GM12878 (cell line): ENCODE measurements at regions not wholly inside any gene's neighbourhood (a gene's known extent, or its start where the extent isn't known, plus 50 kb on each side); places are given as distances from the start of the nearest gene placed in this dataset.

Experiments used
- ATAC-seq: fragments of 200-7000 bp; cut with Tn5 transposase; 3 replicates; pipeline ENCODE4 v1.9.1; 2020; ENCODE audit warnings: mild to moderate bottlenecking, moderate library complexity
- BruUV-seq: library from RNA; stranded (reverse); fragments of 400-500 nt; replicated peaks from 2 replicates; lab custom pipeline; 2021; lab: Mats Ljungman, UMichigan
- CTCF ChIA-PET: fragments of 300-600 bp; sonication (Branson Sonifier 250); formaldehyde crosslinking; extraction: SDS; loops from one replicate; lab custom pipeline; 2021; ENCODE audit warnings: inconsistent platforms; lab: Yijun Ruan, JAX
- POLR2A ChIA-PET: fragments of 350-600 bp; formaldehyde crosslinking; extraction: SDS; loops from one replicate; lab custom pipeline; 2021; ENCODE audit warnings: inconsistent platforms; lab: Charles Lee
- RAD21 ChIA-PET: fragments of 300-600 bp; sonication (Branson Sonifier 250); formaldehyde crosslinking; loops from one replicate; lab custom pipeline; 2023; ENCODE audit warnings: antibody characterized with exemption; ENCODE audit not compliant: unreplicated experiment; lab: Charles Lee
- SMC1A ChIA-PET: fragments of 300-600 bp; sonication (Branson Sonifier 250); formaldehyde crosslinking; loops from one replicate; lab custom pipeline; 2023; ENCODE audit not compliant: unreplicated experiment, uncharacterized antibody; lab: Charles Lee
- DNase-seq: peaks from one replicate; pipeline ENCODE4 v3.0.0-alpha.2; 2011; ENCODE audit warnings: low read depth, low spot score
- FAIRE-seq: peaks from 3 replicates; lab custom pipeline; 2011; peaks lifted over from hg19 to GRCh38; lab: Jason Lieb, UNC
- H2AFZ ChIP-seq: 2 replicates; pipeline ENCODE4 v1.6.0; 2011; ENCODE audit warnings: low read depth, low read length, control low read depth; ENCODE audit not compliant: control insufficient read depth
- H3K27ac ChIP-seq: 2 replicates; pipeline ENCODE4 v1.5.1; 2011; ENCODE audit warnings: control low read depth; ENCODE audit not compliant: control insufficient read depth, insufficient read depth
- H3K27me3 ChIP-seq, 2 experiments: replicated peaks in 1 of 2; 2 replicates each; pipeline versions ENCODE4 v1.6.0 to v1.6.1; 2011; ENCODE audit warnings: low read length in 1 of 2; ENCODE audit not compliant: control insufficient read depth in 2 of 2, insufficient read depth in 2 of 2
- H3K36me3 ChIP-seq, 2 experiments: 2 replicates each; pipeline ENCODE4 v1.5.1; 2011; ENCODE audit warnings: low read length in 1 of 2; ENCODE audit not compliant: control insufficient read depth in 2 of 2, insufficient read depth in 2 of 2
- H3K4me1 ChIP-seq: 2 replicates; pipeline ENCODE4 v1.6.1; 2011; ENCODE audit warnings: mild to moderate bottlenecking, low read length, moderate library complexity, mixed read lengths; ENCODE audit not compliant: control insufficient read depth, insufficient read depth
- H3K4me2 ChIP-seq: 2 replicates; pipeline ENCODE4 v1.6.0; 2011; ENCODE audit warnings: control low read depth; ENCODE audit not compliant: control insufficient read depth, insufficient read depth
- H3K4me3 ChIP-seq: fragments of 200-600 bp; sonication (generic); 2 replicates; pipeline ENCODE4 v1.5.1; 2016
- H3K79me2 ChIP-seq: 2 replicates; pipeline ENCODE4 v1.6.0; 2011; ENCODE audit warnings: low read length; ENCODE audit not compliant: control insufficient read depth, insufficient read depth
- H3K9ac ChIP-seq: 2 replicates; pipeline ENCODE4 v1.8.0; 2011; ENCODE audit warnings: low read length, control low read depth, mixed read lengths; ENCODE audit not compliant: control insufficient read depth, insufficient read depth
- H3K9me3 ChIP-seq: replicated peaks from 3 replicates; pipeline ENCODE4 v1.5.1; 2011; ENCODE audit warnings: mild to moderate bottlenecking, low read length; ENCODE audit not compliant: control insufficient read depth, insufficient read depth
- H4K20me1 ChIP-seq: 2 replicates; pipeline ENCODE4 v1.6.0; 2011; ENCODE audit not compliant: control insufficient read depth, insufficient read depth
- CEBPB ChIP-seq, 2 experiments: fragments of 150-350 bp in 1 of 2; IDR thresholded peaks; 2 replicates each; pipeline ENCODE4 v1.6.1; 2012 to 2014; ENCODE audit warnings: low read depth in 2 of 2, low read length in 2 of 2, borderline replicate concordance in 1 of 2, inconsistent platforms in 1 of 2
- ELK1 ChIP-seq: IDR thresholded peaks from 2 replicates; pipeline ENCODE4 v1.6.1; 2012; ENCODE audit warnings: low read depth, low read length, improper control_type of control experiment
- FOXM1 ChIP-seq: IDR thresholded peaks from 2 replicates; pipeline ENCODE4 v1.6.1; 2012; ENCODE audit warnings: low read depth, mild to moderate bottlenecking, inconsistent platforms, low read length, moderate library complexity
- NR2C1 ChIP-seq: fragments of 450-650 bp; IDR thresholded peaks from 2 replicates; pipeline ENCODE4 v1.6.1; 2017; ENCODE audit warnings: antibody characterized with exemption, mild to moderate bottlenecking, moderate library complexity
- TBL1XR1 ChIP-seq: IDR thresholded peaks from 2 replicates; pipeline ENCODE4 v1.6.1; 2012; ENCODE audit warnings: low read depth, low read length, improper control_type of control experiment
- WGBS: methylation state at CpG from one replicate; pipeline ENCODE4 v1.1.6; 2016; ENCODE audit warnings: low lambda C conversion rate; ENCODE audit not compliant: insufficient replicate concordance, insufficient coverage; ENCODE audit errors: missing lambda C conversion rate; 5-methylcytosine and 5-hydroxymethylcytosine counted together
- in situ Hi-C: fragments of 300-500 bp; cut with MboI; formaldehyde crosslinking; loops from 9 replicates; pipeline ENCODE4 v1.14.3; 2018; ENCODE audit warnings: mixed read lengths
- intact Hi-C: fragments of 100-400 bp; cut with micrococcal nuclease; formaldehyde crosslinking; loops from one replicate; pipeline ENCODE4 v1.14.2; 2022; ENCODE audit not compliant: unreplicated experiment

- BruUV-seq = no TSS peak
- no peak overlapping the region for H3K4me2 ChIP-seq
- no peaks in the 10 kb centered on the region for H3K36me3 ChIP-seq
- no peaks in the 10 kb centered on the region for H3K4me1 ChIP-seq
- ChIA-PET CTCF (no interaction called here), RAD21 (no interaction called here)
- no peaks in the 10 kb centered on the region for H3K27me3 ChIP-seq
- no peaks in the 10 kb centered on the region for H3K79me2 ChIP-seq
- no peak for DNase-seq
- H4K20me1 ChIP-seq = no peaks in the 10 kb centered on the region
- H3K4me3 ChIP-seq = no peak overlapping the region
- TF ChIP-seq TBL1XR1 = no peak
- no peak for TF ChIP-seq FOXM1
- TF ChIP-seq, all 136 proteins: peak for 0
- H3K9ac ChIP-seq = no peak overlapping the region
- FAIRE-seq (no peak), ATAC-seq (no peak)
- no peaks in the 10 kb centered on the region for H3K9me3 ChIP-seq
- no peak overlapping the region for H2AFZ ChIP-seq
- H3K27ac ChIP-seq = no peak overlapping the region
- POLR2A ChIA-PET = no interaction called here
- intact Hi-C loops (no loop called here), in situ Hi-C loops (no loop called here)
- SMC1A ChIA-PET = no interaction called here
- 50% methylated on average over 2 of the region's 2 CpGs for WGBS
These were observed 324.7 kb downstream of the CXCL12 start for GRCh38 chr10:44060221-44060620.

- in situ Hi-C loops (no loop called here), intact Hi-C loops (no loop called here)
- Histone ChIP-seq H3K79me2 (no peaks in the 10 kb centered on the region), H3K4me1 (no peaks in the 10 kb centered on the region), H4K20me1 (no peaks in the 10 kb centered on the region), H2AFZ (no peak overlapping the region), H3K4me3 (no peak overlapping the region), H3K36me3 (no peaks in the 10 kb centered on the region), H3K9ac (no peak overlapping the region), H3K27me3 (no peaks in the 10 kb centered on the region), H3K4me2 (no peak overlapping the region), H3K9me3 (no peaks in the 10 kb centered on the region), H3K27ac (no peak overlapping the region)
- POLR2A ChIA-PET = no interaction called here
- TF ChIP-seq NR2C1 (no peak), ELK1 (no peak), CEBPB (IDR thresholded peaks at IDR 0.05; ENCODE audit: borderline replicate concordance in 1 of 2, low read depth in 2 of 2, low read length in 2 of 2) (no peak)
- SMC1A ChIA-PET = no interaction called here
- FAIRE-seq = no peak
- BruUV-seq = no TSS peak
- RAD21 ChIA-PET = no interaction called here
- CTCF ChIA-PET = no interaction called here
- no peak for ATAC-seq
- no peak for DNase-seq
- 15% methylated on average over 3 of the region's 3 CpGs for WGBS
These were observed 326.6 kb downstream of the CXCL12 start for GRCh38 chr10:44058259-44058658.
